Glutamatergic neuron (in vitro differentiated cells): ENCODE measurements at regions not wholly inside any gene's neighbourhood (a gene's known extent, or its start where the extent isn't known, plus 50 kb on each side); places are given as distances from the start of the nearest gene placed in this dataset.

Experiments used
- DNase-seq: peaks from one replicate; pipeline ENCODE4 v3.0.0; 2022
- H3K27ac Mint-ChIP-seq: one replicate; pipeline ENCODE4 v1.8.0; 2020; ENCODE audit warnings: mild to moderate bottlenecking, mixed read lengths, inconsistent platforms; ENCODE audit not compliant: unreplicated experiment
- H3K27me3 Mint-ChIP-seq: one replicate; pipeline ENCODE4 v1.8.0; 2020; ENCODE audit warnings: mild to moderate bottlenecking, moderate library complexity, mixed read lengths, inconsistent platforms; ENCODE audit not compliant: unreplicated experiment
- H3K36me3 Mint-ChIP-seq: one replicate; pipeline ENCODE4 v1.8.0; 2020; ENCODE audit warnings: mild to moderate bottlenecking, mixed read lengths, inconsistent platforms; ENCODE audit not compliant: unreplicated experiment
- H3K4me1 Mint-ChIP-seq: one replicate; pipeline ENCODE4 v1.8.0; 2020; ENCODE audit warnings: mild to moderate bottlenecking, low read depth, mixed read lengths, inconsistent platforms; ENCODE audit not compliant: unreplicated experiment
- H3K4me3 Mint-ChIP-seq: one replicate; pipeline ENCODE4 v1.8.0; 2020; ENCODE audit warnings: mild to moderate bottlenecking, mixed read lengths, inconsistent platforms; ENCODE audit not compliant: unreplicated experiment
- H3K9me3 Mint-ChIP-seq: one replicate; pipeline ENCODE4 v1.8.0; 2020; ENCODE audit warnings: mild to moderate bottlenecking, moderate library complexity, mixed read lengths, inconsistent platforms; ENCODE audit not compliant: unreplicated experiment
- CTCF ChIP-seq: fragments of 200-600 bp; sonication (generic); IDR thresholded peaks from one replicate; pipeline ENCODE4 v1.5.0; 2021; ENCODE audit not compliant: partially characterized antibody, unreplicated experiment

- no peaks in the 10 kb centered on the region for H3K27me3 Mint-ChIP-seq
- no peak for TF ChIP-seq CTCF
- H3K27ac Mint-ChIP-seq = no peak overlapping the region
- H3K36me3 Mint-ChIP-seq = no peaks in the 10 kb centered on the region
- no peak overlapping the region for H3K4me3 Mint-ChIP-seq
- no peak for DNase-seq
- no peaks in the 10 kb centered on the region for H3K4me1 Mint-ChIP-seq
- no peaks in the 10 kb centered on the region for H3K9me3 Mint-ChIP-seq
Measured at GRCh38 chr2:67706082-67706481, 308.9 kb downstream of the ETAA1 start.

DNA sequence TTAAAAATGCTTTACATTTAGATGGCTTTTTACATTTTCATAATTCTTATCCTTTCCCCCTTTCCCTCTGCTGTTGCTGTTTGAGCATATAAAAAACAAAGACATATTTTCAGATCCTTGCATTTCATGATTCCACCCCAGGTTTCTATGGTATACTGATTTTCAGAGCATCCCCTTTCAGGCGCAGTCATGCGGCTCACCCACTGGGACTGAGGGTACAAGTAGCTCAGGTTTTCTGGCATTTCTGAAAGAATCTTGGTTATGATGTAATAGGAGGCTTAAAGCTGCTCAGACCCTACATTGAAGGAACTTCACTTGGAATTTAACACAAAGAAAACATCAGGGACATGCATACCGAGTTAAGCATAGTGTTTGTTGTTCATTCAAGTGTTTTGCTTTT is 310.8 kb downstream of the ETAA1 start:
- Mint-ChIP-seq H3K9me3 (no peaks in the 10 kb centered on the region), H3K4me1 (no peaks in the 10 kb centered on the region), H3K27ac (no peak overlapping the region), H3K27me3 (no peaks in the 10 kb centered on the region), H3K36me3 (no peaks in the 10 kb centered on the region), H3K4me3 (no peak overlapping the region)
- DNase-seq = no peak
- TF ChIP-seq CTCF = no peak

GRCh38 chr2:67709835-67710234 is 312.7 kb downstream of the ETAA1 start:
- Mint-ChIP-seq H3K27ac (no peak overlapping the region), H3K4me3 (no peak overlapping the region), H3K9me3 (no peaks in the 10 kb centered on the region), H3K4me1 (no peaks in the 10 kb centered on the region), H3K36me3 (no peaks in the 10 kb centered on the region), H3K27me3 (no peaks in the 10 kb centered on the region)
- DNase-seq = no peak
- TF ChIP-seq CTCF = no peak

- no peak for DNase-seq
- H3K27ac Mint-ChIP-seq = no peak overlapping the region
- H3K4me3 Mint-ChIP-seq = no peak overlapping the region
- no peaks in the 10 kb centered on the region for H3K27me3 Mint-ChIP-seq
- TF ChIP-seq CTCF = no peak
- H3K36me3 Mint-ChIP-seq = no peaks in the 10 kb centered on the region
- H3K4me1 Mint-ChIP-seq = no peaks in the 10 kb centered on the region
- no peaks in the 10 kb centered on the region for H3K9me3 Mint-ChIP-seq
Measured at GRCh38 chr2:67712484-67712883, 315.4 kb downstream of the ETAA1 start.

DNA sequence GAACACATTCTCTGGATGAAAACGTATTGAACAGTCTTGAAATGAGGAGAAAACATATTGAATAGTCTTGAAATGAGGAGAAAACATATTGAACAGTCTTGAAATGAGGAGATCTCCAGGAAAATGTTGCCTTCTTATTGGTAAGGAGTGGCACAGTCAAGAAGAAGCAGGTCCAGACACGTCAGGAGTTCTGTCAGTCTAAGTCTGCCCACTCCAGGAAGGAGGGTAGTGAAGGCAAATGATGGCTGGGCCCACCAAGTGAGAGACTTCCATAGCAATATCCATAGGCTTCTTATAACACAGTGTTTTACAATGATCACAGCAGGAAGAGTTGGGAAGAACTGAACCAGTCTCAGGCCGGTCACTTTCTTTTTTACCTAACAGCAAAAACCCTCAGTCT is 316.2 kb downstream of the ETAA1 start:
- Mint-ChIP-seq H3K4me3 (no peak overlapping the region), H3K4me1 (no peaks in the 10 kb centered on the region), H3K36me3 (no peaks in the 10 kb centered on the region), H3K9me3 (no peaks in the 10 kb centered on the region), H3K27me3 (no peaks in the 10 kb centered on the region), H3K27ac (no peak overlapping the region)
- TF ChIP-seq CTCF = no peak
- no peak for DNase-seq
